Common myeloid progenitor, CD34-positive (primary cell): ENCODE measurements at regions not wholly inside any gene's neighbourhood (a gene's known extent, or its start where the extent isn't known, plus 50 kb on each side); places are given as distances from the start of the nearest gene placed in this dataset.

Source experiments
- CTCF ChIA-PET: fragments of 350-600 bp; sonication (Branson Sonifier 250); formaldehyde crosslinking; loops from one replicate; lab custom pipeline; 2021; ENCODE audit warnings: antibody characterized with exemption; lab: Charles Lee
- POLR2A ChIA-PET: fragments of 350-600 bp; sonication (Branson Sonifier 250); formaldehyde crosslinking; loops from one replicate; lab custom pipeline; 2021; ENCODE audit warnings: antibody characterized with exemption; lab: Charles Lee
- DNase-seq, 3 donors: peaks; one replicate each; pipeline versions ENCODE4 v3.0.0 to v3.0.0-alpha.2; 2013
- H3K27ac ChIP-seq, 2 experiments: 1 replicate in 1 of 2; 2 replicates in 1 of 2; pipeline ENCODE4 v1.7.0; 2013; ENCODE audit warnings: inconsistent platforms in 2 of 2, low read length in 2 of 2, mild to moderate bottlenecking in 2 of 2, low read depth in 1 of 2, moderate library complexity in 1 of 2; ENCODE audit not compliant: severe bottlenecking in 2 of 2, insufficient read depth in 1 of 2, poor library complexity in 1 of 2
- H3K27me3 ChIP-seq, 5 experiments: replicated peaks in 2 of 5; 1 replicate in 3 of 5; 2 replicates in 2 of 5; pipeline versions ENCODE4 v1.6.1 to v1.7.0; 2013; ENCODE audit warnings: low read length in 4 of 5, mild to moderate bottlenecking in 2 of 5, moderate library complexity in 2 of 5, inconsistent platforms in 1 of 5; ENCODE audit not compliant: insufficient read depth in 5 of 5, control insufficient read depth in 4 of 5
- H3K36me3 ChIP-seq, 4 experiments: 1 replicate in 2 of 4; 2 replicates in 2 of 4; pipeline versions ENCODE4 v1.6.1 to v1.7.0; 2013; ENCODE audit warnings: low read length in 3 of 4, control low read depth in 1 of 4, mild to moderate bottlenecking in 1 of 4; ENCODE audit not compliant: control insufficient read depth in 4 of 4, insufficient read depth in 4 of 4
- H3K4me1 ChIP-seq, 4 experiments: 1 replicate in 3 of 4; 2 replicates in 1 of 4; pipeline versions ENCODE4 v1.6.1 to v1.7.1; 2013; ENCODE audit warnings: low read length in 3 of 4, mild to moderate bottlenecking in 3 of 4, control low read depth in 1 of 4, inconsistent platforms in 1 of 4, moderate library complexity in 1 of 4; ENCODE audit not compliant: control insufficient read depth in 4 of 4, insufficient read depth in 4 of 4; ENCODE audit errors: control extremely low read depth in 1 of 4
- H3K4me3 ChIP-seq, 7 experiments: 1 replicate in 4 of 7; 2 replicates in 3 of 7; pipeline versions ENCODE4 v1.5.1 to v1.7.0; 2013; ENCODE audit warnings: mild to moderate bottlenecking in 7 of 7, low read length in 6 of 7, moderate library complexity in 6 of 7, inconsistent platforms in 2 of 7, low read depth in 2 of 7, control low read depth in 1 of 7; ENCODE audit not compliant: insufficient read depth in 4 of 7, control insufficient read depth in 1 of 7; ENCODE audit errors: extremely low read depth in 1 of 7
- H3K9me3 ChIP-seq, 5 experiments: 1 replicate in 4 of 5; 2 replicates in 1 of 5; pipeline versions ENCODE4 v1.6.1 to v1.7.1; 2013; ENCODE audit warnings: low read length in 4 of 5, mild to moderate bottlenecking in 2 of 5, inconsistent platforms in 1 of 5, low read depth in 1 of 5, moderate library complexity in 1 of 5; ENCODE audit not compliant: control insufficient read depth in 4 of 5, insufficient read depth in 2 of 5; ENCODE audit errors: control extremely low read depth in 1 of 5
- WGBS: methylation state at CpG from one replicate; pipeline ENCODE4 v1.1.5; 2013; ENCODE audit not compliant: insufficient coverage; 5-methylcytosine and 5-hydroxymethylcytosine counted together

DNA sequence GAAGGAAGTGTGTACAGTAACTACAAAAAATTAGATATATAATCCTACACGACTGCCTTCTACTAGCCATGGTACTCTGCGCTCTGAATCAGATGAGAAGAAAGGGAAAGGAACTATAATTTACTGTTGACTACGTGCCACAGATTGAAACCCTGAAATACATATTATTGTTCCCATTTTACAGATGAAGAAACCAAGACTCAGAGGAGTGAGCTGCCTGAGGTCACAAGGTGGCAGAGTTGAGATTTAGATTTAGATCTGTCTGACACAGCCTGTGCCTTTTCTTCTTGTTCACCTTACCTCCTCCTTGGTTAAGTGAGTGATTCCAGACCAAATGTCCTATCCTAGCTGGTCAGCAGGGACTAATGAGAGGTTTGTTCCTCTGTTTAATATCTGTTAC lies 61.6 kb upstream of the OR4E1 start:
- Histone ChIP-seq H3K27me3 (peaks cover 0 to 2% (median 0%) of the 10 kb centered on the region in 5 experiments), H3K36me3 (no peaks in the 10 kb centered on the region), H3K4me3 (no peak overlapping the region), H3K9me3 (no peaks in the 10 kb centered on the region), H3K4me1 (no peaks in the 10 kb centered on the region), H3K27ac (no peak overlapping the region)
- ChIA-PET POLR2A (no interaction called here), CTCF (interaction anchor here (1.0 to 2.6 kb wide), 6 partner anchors 10 to 33 kb away, joined by 3 to 19 read pairs (median 5); no protein-coding TSS in a partner anchor)
- WGBS: no CpG with 5 or more reads among the region's 3 CpGs
- no peak for DNase-seq

DNA sequence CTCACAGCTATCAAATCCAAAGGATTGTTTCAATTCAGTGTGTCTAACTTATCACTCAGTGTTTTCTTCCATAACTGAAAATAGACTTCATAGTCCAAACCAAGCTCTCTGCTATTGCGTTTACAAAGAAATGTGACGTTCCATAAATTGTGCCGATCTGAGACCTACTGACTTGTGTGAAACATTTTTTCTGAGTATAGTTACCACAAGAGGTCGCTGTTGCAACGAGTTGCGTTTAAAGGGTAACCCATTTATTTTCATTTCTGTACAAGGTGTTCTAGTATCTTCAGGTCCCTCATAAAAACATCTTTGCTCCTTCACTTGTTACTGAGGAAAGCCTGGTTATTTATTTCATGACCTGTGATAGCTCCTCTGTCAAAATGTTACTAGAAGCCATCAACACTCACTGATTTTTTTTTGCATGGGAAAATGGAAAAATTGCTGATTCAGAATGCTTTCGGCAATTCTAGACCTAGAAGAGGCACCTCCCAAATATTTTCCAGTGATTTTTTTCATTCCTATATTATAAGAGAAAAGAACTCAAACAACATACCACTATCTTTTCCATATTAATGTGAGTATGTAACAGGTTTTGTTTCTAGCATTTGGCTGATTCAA lies 60.9 kb upstream of the OR4E1 start:
- ChIA-PET POLR2A (no interaction called here), CTCF (interaction anchor here (0.7 to 2.6 kb wide), 6 partner anchors 10 to 1416 kb away, joined by 3 to 19 read pairs (median 5); no protein-coding TSS in a partner anchor)
- H3K9me3 ChIP-seq: no peaks in the 10 kb centered on the region
- H3K4me3 ChIP-seq: peak overlapping the region in 2 of 7 experiments; percentile 43 to 57
- H3K36me3 ChIP-seq: no peaks in the 10 kb centered on the region
- peak; percentile 77 to 90 (median 86) for DNase-seq
- H3K4me1 ChIP-seq: peaks cover 0 to 5% (median 0%) of the 10 kb centered on the region in 4 experiments
- no peak overlapping the region for H3K27ac ChIP-seq
- 0% methylated on average over 6 of the region's 7 CpGs for WGBS
- H3K27me3 ChIP-seq: peaks cover 0 to 2% (median 0%) of the 10 kb centered on the region in 5 experiments

DNA sequence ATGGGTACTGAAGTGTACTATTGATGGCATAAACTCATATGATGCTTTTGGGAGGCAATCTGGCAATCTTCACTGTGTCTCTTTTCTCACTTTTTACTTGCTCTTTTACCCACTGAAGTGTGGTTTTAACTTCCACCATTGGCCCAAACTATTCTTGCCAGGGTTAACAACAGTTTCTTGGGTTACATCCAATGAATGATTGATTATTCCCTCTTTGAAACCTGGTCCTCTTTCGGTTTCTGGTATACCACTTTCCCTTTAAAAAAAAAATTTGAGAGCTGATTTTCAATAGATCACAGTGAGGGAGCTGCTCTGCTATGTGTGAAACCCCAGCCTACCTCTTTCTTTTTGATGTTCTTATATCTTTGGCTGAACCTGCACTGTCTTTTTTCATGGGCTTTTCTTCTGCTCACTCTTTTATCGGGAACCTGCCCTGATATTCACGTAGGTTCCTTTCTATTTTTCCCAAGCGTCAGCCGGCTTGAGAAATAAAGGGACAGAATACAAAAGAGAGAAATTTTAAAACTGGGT lies 56.1 kb upstream of the OR4E1 start:
- CTCF ChIA-PET: interaction anchor here (0.6 kb wide), 1 partner anchor 358 kb away, joined by 3 read pairs; no protein-coding TSS in a partner anchor
- POLR2A ChIA-PET: no interaction called here
- Histone ChIP-seq H3K36me3 (no peaks in the 10 kb centered on the region), H3K9me3 (peaks cover 0 to 3% (median 0%) of the 10 kb centered on the region in 5 experiments), H3K4me3 (peak overlapping the region in 3 of 7 experiments; percentile 23 to 58 (median 44)), H3K27me3 (peaks cover 0 to 3% (median 1%) of the 10 kb centered on the region in 5 experiments), H3K27ac (no peak overlapping the region), H3K4me1 (peaks cover 0 to 8% (median 0%) of the 10 kb centered on the region in 4 experiments)
- peak; percentile 23 to 65 (median 48) for DNase-seq
- 23% methylated on average over 4 of the region's 5 CpGs for WGBS

DNA sequence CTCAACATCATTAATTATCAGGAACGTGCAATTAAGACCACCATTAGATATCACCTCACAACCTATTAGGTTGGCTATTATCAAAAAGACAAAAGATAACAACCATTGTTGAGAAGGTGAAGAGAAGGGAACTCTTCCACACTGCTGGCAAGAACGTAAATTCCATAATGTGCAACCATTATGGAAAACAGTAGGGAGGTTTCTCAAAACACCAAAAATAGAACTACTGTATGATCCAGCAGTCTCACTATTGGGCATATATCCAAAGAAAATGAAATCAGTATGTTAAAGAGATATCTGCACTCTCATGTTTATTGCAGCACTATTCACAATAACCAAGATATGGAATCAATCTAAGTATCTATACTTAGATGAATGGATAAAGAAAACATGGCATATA lies 51.6 kb upstream of the OR4E1 start:
- no CpG with 5 or more reads among the region's 2 CpGs for WGBS
- Histone ChIP-seq H3K4me3 (no peak overlapping the region), H3K9me3 (peaks cover 0 to 3% (median 0%) of the 10 kb centered on the region in 5 experiments), H3K4me1 (peaks cover 0 to 8% (median 0%) of the 10 kb centered on the region in 4 experiments), H3K27ac (no peak overlapping the region), H3K27me3 (peaks cover 0 to 7% (median 1%) of the 10 kb centered on the region in 5 experiments), H3K36me3 (no peaks in the 10 kb centered on the region)
- ChIA-PET POLR2A (no interaction called here), CTCF (interaction anchor here (1.4 to 4.4 kb wide), 3 partner anchors 10 to 16 kb away, joined by 3 to 20 read pairs (median 19); no protein-coding TSS in a partner anchor)
- no peak for DNase-seq

DNA sequence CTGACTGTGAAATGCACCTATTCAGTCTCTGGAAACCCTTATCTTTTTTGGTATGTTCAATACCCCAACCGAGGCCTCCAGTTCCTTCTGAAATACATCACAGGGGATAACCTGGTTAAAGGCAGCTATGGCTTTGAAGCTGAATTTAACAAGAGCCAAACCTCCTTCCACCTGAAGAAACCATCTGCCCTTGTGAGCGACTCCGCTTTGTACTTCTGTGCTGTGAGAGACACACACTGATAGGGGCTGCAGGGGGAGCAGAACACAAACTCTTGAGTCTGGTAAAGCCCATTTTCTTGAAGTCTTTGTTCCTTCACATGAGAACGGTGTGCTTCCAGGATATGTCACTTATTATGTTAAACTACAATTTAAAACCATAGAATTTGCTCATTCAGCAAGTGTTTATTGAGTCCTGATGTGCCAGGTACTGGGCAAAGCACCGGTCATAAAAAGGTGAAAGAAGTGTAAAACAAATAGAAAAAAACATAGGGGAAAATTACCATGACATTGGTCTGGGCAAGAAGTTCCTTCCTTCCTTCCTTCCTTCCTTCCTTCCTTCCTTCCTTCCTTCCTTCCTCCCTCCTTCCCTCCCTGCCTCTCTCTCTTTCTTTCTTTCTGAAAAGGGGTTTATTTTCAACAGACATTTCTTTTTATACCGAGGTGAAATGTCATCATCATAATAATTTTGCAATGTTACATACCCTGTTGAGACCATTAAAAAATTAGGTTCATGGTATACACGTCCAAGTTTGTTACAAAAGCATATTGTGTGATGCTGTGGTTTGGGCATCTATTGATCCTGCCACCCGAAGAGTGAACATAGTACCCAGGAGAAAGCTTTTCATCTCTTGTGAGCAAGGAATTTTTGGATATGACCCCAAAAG lies 50.7 kb upstream of the OR4E1 start:
- no peak overlapping the region for H3K27ac ChIP-seq
- H3K9me3 ChIP-seq: peaks cover 0 to 3% (median 0%) of the 10 kb centered on the region in 5 experiments
- DNase-seq: no peak
- POLR2A ChIA-PET: no interaction called here
- WGBS: 95% methylated on average over 4 of the region's 8 CpGs
- no peak overlapping the region for H3K4me3 ChIP-seq
- H3K4me1 ChIP-seq: peaks cover 0 to under 1% (median 0%) of the 10 kb centered on the region in 4 experiments
- peaks cover 0 to 9% (median 4%) of the 10 kb centered on the region in 5 experiments for H3K27me3 ChIP-seq
- no peaks in the 10 kb centered on the region for H3K36me3 ChIP-seq
- CTCF ChIA-PET: interaction anchor here (1.3 to 4.4 kb wide), 3 partner anchors 11 to 18 kb away, joined by 5 to 20 read pairs (median 19); no protein-coding TSS in a partner anchor

DNA sequence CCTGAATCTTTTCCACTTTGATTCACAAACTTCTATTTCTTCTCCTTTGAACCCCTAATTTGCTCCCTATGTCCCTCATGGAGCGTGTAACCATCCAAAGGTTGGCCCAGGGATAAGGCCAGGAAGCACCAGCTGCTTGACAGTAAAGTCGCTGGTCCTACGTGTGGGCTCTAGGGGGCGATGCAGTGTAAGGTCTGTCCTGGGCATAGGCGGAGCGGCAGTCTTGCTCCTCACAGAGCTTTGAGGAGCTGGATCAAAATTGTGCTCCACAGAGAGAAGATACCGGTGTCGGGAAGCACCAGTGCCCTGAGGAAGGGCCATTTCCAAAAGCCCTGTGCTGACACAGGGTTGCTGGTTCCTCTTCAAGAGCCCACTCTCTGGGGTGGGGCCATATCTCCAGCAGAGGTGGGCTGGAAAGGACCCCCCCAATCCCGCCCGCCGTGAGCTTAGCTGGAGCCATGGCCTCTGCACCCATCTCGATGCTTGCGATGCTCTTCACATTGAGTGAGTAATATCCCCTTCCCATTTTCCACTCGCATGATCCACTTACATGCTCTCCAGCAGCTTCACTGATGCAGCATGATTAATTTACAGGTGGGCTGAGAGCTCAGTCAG lies 49.9 kb upstream of the OR4E1 start:
- no peaks in the 10 kb centered on the region for H3K4me1 ChIP-seq
- H3K4me3 ChIP-seq: no peak overlapping the region
- H3K36me3 ChIP-seq: no peaks in the 10 kb centered on the region
- 70% methylated on average over 14 of the region's 14 CpGs for WGBS
- DNase-seq: peak; percentile 35 to 64 (median 63)
- ChIA-PET POLR2A (no interaction called here), CTCF (interaction anchor here (0.8 to 4.4 kb wide), 4 partner anchors 12 to 45 kb away, joined by 4 to 20 read pairs (median 12); no protein-coding TSS in a partner anchor)
- peaks cover 0 to 9% (median 4%) of the 10 kb centered on the region in 5 experiments for H3K27me3 ChIP-seq
- H3K9me3 ChIP-seq: peaks cover 0 to 3% (median 0%) of the 10 kb centered on the region in 5 experiments
- no peak overlapping the region for H3K27ac ChIP-seq
